Right atrium auricular region (tissue), 2 donors: ENCODE measurements at regions not wholly inside any gene's neighbourhood (a gene's known extent, or its start where the extent isn't known, plus 50 kb on each side); places are given as distances from the start of the nearest gene placed in this dataset.

Source experiments
- DNase-seq: peaks from one replicate; pipeline ENCODE4 v3.0.0-alpha.2; 2019; ENCODE audit warnings: low spot score
- H3K27ac ChIP-seq, 2 donors: fragments of 200-600 bp; sonication (generic); 1 replicate in 1 of 2; 2 replicates in 1 of 2; pipeline ENCODE4 v1.5.1; 2016 to 2019
- H3K27me3 ChIP-seq, 2 donors: fragments of 200-600 bp; sonication (generic); one replicate each; pipeline versions ENCODE4 v1.5.1 to v1.6.0; 2017 to 2019
- H3K36me3 ChIP-seq: fragments of 200-600 bp; sonication (generic); one replicate; pipeline ENCODE4 v1.5.1; 2016
- H3K4me1 ChIP-seq, 2 donors: fragments of 200-600 bp; sonication (generic); one replicate each; pipeline versions ENCODE4 v1.5.1 to v1.6.0; 2017 to 2019
- H3K4me3 ChIP-seq, 2 donors: fragments of 200-600 bp; sonication (generic); 1 replicate in 1 of 2; 2 replicates in 1 of 2; pipeline ENCODE4 v1.5.1; 2017 to 2019; ENCODE audit warnings: mild to moderate bottlenecking in 1 of 2, moderate library complexity in 1 of 2
- H3K9me3 ChIP-seq, 2 donors: fragments of 200-600 bp; sonication (generic); one replicate each; pipeline ENCODE4 v1.5.1; 2019
- CTCF ChIP-seq, 2 donors: fragments of 200-600 bp; sonication (generic); IDR thresholded peaks; one replicate each; pipeline ENCODE4 v1.5.1; 2019; ENCODE audit warnings: antibody characterized with exemption in 2 of 2

- Histone ChIP-seq H3K9me3 (no peaks in the 10 kb centered on the region), H3K36me3 (no peaks in the 10 kb centered on the region), H3K4me1 (peaks cover 0 to 8% of the 10 kb centered on the region in 2 donors), H3K4me3 (no peak overlapping the region), H3K27me3 (no peaks in the 10 kb centered on the region), H3K27ac (peak overlapping the region; percentile 41 to 46)
- peak; percentile 82 for DNase-seq
- TF ChIP-seq CTCF (IDR thresholded peaks at IDR 0.05) = no peak
Measured at GRCh38 chr13:59531571-59532091, 632.1 kb downstream of the DIAPH3 start.

GRCh38 chr13:59532405-59532804 is 631.3 kb downstream of the DIAPH3 start:
- H3K27me3 ChIP-seq = no peaks in the 10 kb centered on the region
- TF ChIP-seq CTCF (IDR thresholded peaks at IDR 0.05) = no peak
- peak overlapping the region in 1 of 2 donors; percentile 41 for H3K27ac ChIP-seq
- DNase-seq = no peak
- H3K4me1 ChIP-seq = peaks cover 0 to 8% of the 10 kb centered on the region in 2 donors
- H3K9me3 ChIP-seq = no peaks in the 10 kb centered on the region
- H3K36me3 ChIP-seq = no peaks in the 10 kb centered on the region
- H3K4me3 ChIP-seq = no peak overlapping the region

GRCh38 chr13:59533561-59534555 is 629.9 kb downstream of the DIAPH3 start:
- H3K4me1 ChIP-seq = peaks cover 0 to 8% of the 10 kb centered on the region in 2 donors

GRCh38 chr13:59534806-59535205 is 628.9 kb downstream of the DIAPH3 start:
- Histone ChIP-seq H3K4me1 (peaks cover 0 to 8% of the 10 kb centered on the region in 2 donors), H3K27ac (no peak overlapping the region), H3K36me3 (no peaks in the 10 kb centered on the region), H3K9me3 (no peaks in the 10 kb centered on the region), H3K27me3 (no peaks in the 10 kb centered on the region), H3K4me3 (no peak overlapping the region)
- DNase-seq = no peak
- TF ChIP-seq CTCF (IDR thresholded peaks at IDR 0.05) = no peak

More at GRCh38 chr13:59533561-59534555, 629.9 kb downstream of the DIAPH3 start:
- DNase-seq = no peak
- Histone ChIP-seq H3K9me3 (no peaks in the 10 kb centered on the region), H3K4me3 (no peak overlapping the region), H3K27ac (no peak overlapping the region), H3K36me3 (no peaks in the 10 kb centered on the region), H3K27me3 (no peaks in the 10 kb centered on the region)
- no peak for TF ChIP-seq CTCF (IDR thresholded peaks at IDR 0.05)

GRCh38 chr13:59537500-59537899 is 626.2 kb downstream of the DIAPH3 start:
- TF ChIP-seq CTCF (IDR thresholded peaks at IDR 0.05) = no peak
- no peaks in the 10 kb centered on the region for H3K4me1 ChIP-seq
- no peaks in the 10 kb centered on the region for H3K9me3 ChIP-seq
- H3K27ac ChIP-seq = no peak overlapping the region
- H3K27me3 ChIP-seq = no peaks in the 10 kb centered on the region
- no peak for DNase-seq
- no peaks in the 10 kb centered on the region for H3K36me3 ChIP-seq
- H3K4me3 ChIP-seq = no peak overlapping the region
